ENCODE measurements at regions not wholly inside any gene's neighbourhood (a gene's known extent, or its start where the extent isn't known, plus 50 kb on each side); places are given as distances from the start of the nearest gene placed in this dataset.

- DNase-seq, result peak; percentile 93 to 95 (median 93)
- Histone ChIP-seq H3K27me3 (ENCODE audit: control insufficient read depth in 3 of 3, insufficient read depth in 3 of 3, low read length in 2 of 3) (no peaks in the 10 kb centered on the region), H3K4me1 (ENCODE audit: control insufficient read depth in 5 of 5, insufficient read depth in 5 of 5, low read length in 5 of 5) (peaks cover 0 to 11% (median 0%) of the 10 kb centered on the region in 5 donors), H3K27ac (ENCODE audit: low read depth in 1 of 2, low read length in 1 of 2) (peak overlapping the region; percentile 84 to 87), H3K9me3 (ENCODE audit: control insufficient read depth in 4 of 4, insufficient read depth in 3 of 4, low read length in 3 of 4) (peaks cover 0 to 3% (median 0%) of the 10 kb centered on the region in 4 donors), H3K4me3 (no peak overlapping the region), H3K36me3 (ENCODE audit: control insufficient read depth in 4 of 4, insufficient read depth in 4 of 4, low read length in 4 of 4) (no peaks in the 10 kb centered on the region), H3K9ac (ENCODE audit: insufficient read depth in 1 of 2, low read length in 2 of 2) (peak overlapping the region in 1 of 2 donors; percentile 90)
- ATAC-seq (ENCODE audit: insufficient read depth, low FRiP score), result peak; percentile 93
- 2 to 4% methylated on average over 31 of the region's 31 CpGs for WGBS, 2 donors
- TF ChIP-seq CTCF (IDR thresholded peaks at IDR 0.05; ENCODE audit: control extremely low read depth, extremely low read depth), result peak; percentile 82
These were observed 216.2 kb downstream of the TTC8 start for GRCh38 chr14:89040460-89041256.

- Histone ChIP-seq H3K27ac (ENCODE audit: low read depth in 1 of 2, low read length in 1 of 2) (peak overlapping the region; percentile 84 to 87), H3K9ac (ENCODE audit: insufficient read depth in 1 of 2, low read length in 2 of 2) (peak overlapping the region in 1 of 2 donors; percentile 90), H3K36me3 (ENCODE audit: control insufficient read depth in 4 of 4, insufficient read depth in 4 of 4, low read length in 4 of 4) (no peaks in the 10 kb centered on the region), H3K4me1 (ENCODE audit: control insufficient read depth in 5 of 5, insufficient read depth in 5 of 5, low read length in 5 of 5) (peaks cover 0 to 11% (median 0%) of the 10 kb centered on the region in 5 donors), H3K9me3 (ENCODE audit: control insufficient read depth in 4 of 4, insufficient read depth in 3 of 4, low read length in 3 of 4) (peaks cover 0 to 3% (median 0%) of the 10 kb centered on the region in 4 donors), H3K4me3 (no peak overlapping the region), H3K27me3 (ENCODE audit: control insufficient read depth in 3 of 3, insufficient read depth in 3 of 3, low read length in 2 of 3) (no peaks in the 10 kb centered on the region)
- ATAC-seq (ENCODE audit: insufficient read depth, low FRiP score), result peak; percentile 4
- peak in 1 of 3 donors; percentile 76 for DNase-seq
- no peak for TF ChIP-seq CTCF (IDR thresholded peaks at IDR 0.05; ENCODE audit: control extremely low read depth, extremely low read depth)
- 6 to 10% methylated on average over 8 of the region's 8 CpGs for WGBS, 2 donors
These were observed 216.8 kb downstream of the TTC8 start for GRCh38 chr14:89041257-89041582.

GRCh38 chr14:89042021-89042420, 217.6 kb downstream of the TTC8 start:
- no peak overlapping the region for H3K4me3 ChIP-seq
- WGBS, 2 donors, result 85 to 92% methylated on average over 1 of the region's 1 CpG
- peaks cover 0 to 3% (median 0%) of the 10 kb centered on the region in 4 donors for H3K9me3 ChIP-seq (ENCODE audit: control insufficient read depth in 4 of 4, insufficient read depth in 3 of 4, low read length in 3 of 4)
- no peak for TF ChIP-seq CTCF (IDR thresholded peaks at IDR 0.05; ENCODE audit: control extremely low read depth, extremely low read depth)
- no peak overlapping the region for H3K9ac ChIP-seq (ENCODE audit: insufficient read depth in 1 of 2, low read length in 2 of 2)
- H3K36me3 ChIP-seq (ENCODE audit: control insufficient read depth in 4 of 4, insufficient read depth in 4 of 4, low read length in 4 of 4), result no peaks in the 10 kb centered on the region
- no peak for ATAC-seq (ENCODE audit: insufficient read depth, low FRiP score)
- H3K27ac ChIP-seq (ENCODE audit: low read depth in 1 of 2, low read length in 1 of 2), result no peak overlapping the region
- peaks cover 0 to 11% (median 0%) of the 10 kb centered on the region in 5 donors for H3K4me1 ChIP-seq (ENCODE audit: control insufficient read depth in 5 of 5, insufficient read depth in 5 of 5, low read length in 5 of 5)
- no peaks in the 10 kb centered on the region for H3K27me3 ChIP-seq (ENCODE audit: control insufficient read depth in 3 of 3, insufficient read depth in 3 of 3, low read length in 2 of 3)
- no peak for DNase-seq
